A673 (cell line): ENCODE measurements at regions not wholly inside any gene's neighbourhood (a gene's known extent, or its start where the extent isn't known, plus 50 kb on each side); places are given as distances from the start of the nearest gene placed in this dataset.

Source experiments
- CTCF ChIP-seq: fragments of 300-800, 200-600 bp; sonication (generic); conservative IDR thresholded peaks from 2 replicates; pipeline ENCODE4 v1.5.1; 2017; ENCODE audit warnings: low read depth, mild to moderate bottlenecking, antibody characterized with exemption, low read length, moderate library complexity, mixed read lengths
- EZH2 ChIP-seq: fragments of 200-600 bp; sonication (generic); IDR thresholded peaks from 2 replicates; pipeline ENCODE4 v1.6.1; 2017; ENCODE audit warnings: borderline replicate concordance, low read depth, mild to moderate bottlenecking, mixed read lengths, antibody characterized with exemption, low read length; ENCODE audit not compliant: poor library complexity, severe bottlenecking

DNA sequence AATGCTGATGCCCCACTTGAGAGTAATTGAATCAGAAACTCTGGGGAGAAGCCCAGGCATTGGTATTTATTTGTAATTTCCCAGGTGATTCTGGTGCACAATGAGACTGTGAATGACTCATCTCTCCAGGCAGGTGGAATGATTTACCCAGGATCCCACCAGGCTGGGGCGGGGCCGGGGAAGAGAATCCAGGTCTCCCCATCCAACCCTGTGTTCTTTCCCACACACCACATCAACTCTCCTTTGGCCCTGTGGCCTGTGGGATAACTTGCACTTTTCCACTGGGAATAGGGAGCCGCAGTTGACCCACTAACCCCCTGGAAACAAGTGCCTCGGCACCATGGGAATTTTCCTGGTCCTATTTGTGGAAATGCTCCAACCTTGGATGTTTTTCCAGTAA lies 409.8 kb downstream of the ZNF521 start:
- TF ChIP-seq CTCF (no peak), EZH2 (no peak)
